ENCODE measurements at regions not wholly inside any gene's neighbourhood (a gene's known extent, or its start where the extent isn't known, plus 50 kb on each side); places are given as distances from the start of the nearest gene placed in this dataset.
A peak's percentile ranks its signal among the peaks of the same experiment; 100 is the strongest.

GRCh38 chr11:42502151-42502550 lies 809.6 kb upstream of the API5 start:
- H3K36me3 ChIP-seq, result no peaks in the 10 kb centered on the region
- no peaks in the 10 kb centered on the region for H3K4me1 ChIP-seq (ENCODE audit: low read depth)
- no peak for DNase-seq (ENCODE audit: low read depth in 1 of 2, low spot score in 1 of 2)
- H3K27ac ChIP-seq, result no peak overlapping the region
- no peaks in the 10 kb centered on the region for H3K27me3 ChIP-seq
- no peak overlapping the region for H3K4me3 ChIP-seq
- no peaks in the 10 kb centered on the region for H3K9me3 ChIP-seq (ENCODE audit: low read depth)
- TF ChIP-seq, protein P1, sequence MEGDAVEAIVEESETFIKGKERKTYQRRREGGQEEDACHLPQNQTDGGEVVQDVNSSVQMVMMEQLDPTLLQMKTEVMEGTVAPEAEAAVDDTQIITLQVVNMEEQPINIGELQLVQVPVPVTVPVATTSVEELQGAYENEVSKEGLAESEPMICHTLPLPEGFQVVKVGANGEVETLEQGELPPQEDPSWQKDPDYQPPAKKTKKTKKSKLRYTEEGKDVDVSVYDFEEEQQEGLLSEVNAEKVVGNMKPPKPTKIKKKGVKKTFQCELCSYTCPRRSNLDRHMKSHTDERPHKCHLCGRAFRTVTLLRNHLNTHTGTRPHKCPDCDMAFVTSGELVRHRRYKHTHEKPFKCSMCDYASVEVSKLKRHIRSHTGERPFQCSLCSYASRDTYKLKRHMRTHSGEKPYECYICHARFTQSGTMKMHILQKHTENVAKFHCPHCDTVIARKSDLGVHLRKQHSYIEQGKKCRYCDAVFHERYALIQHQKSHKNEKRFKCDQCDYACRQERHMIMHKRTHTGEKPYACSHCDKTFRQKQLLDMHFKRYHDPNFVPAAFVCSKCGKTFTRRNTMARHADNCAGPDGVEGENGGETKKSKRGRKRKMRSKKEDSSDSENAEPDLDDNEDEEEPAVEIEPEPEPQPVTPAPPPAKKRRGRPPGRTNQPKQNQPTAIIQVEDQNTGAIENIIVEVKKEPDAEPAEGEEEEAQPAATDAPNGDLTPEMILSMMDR (IDR thresholded peaks at IDR 0.05; ENCODE audit: low read depth, low read length), result no peak

GRCh38 chr11:42521994-42522393 lies 789.8 kb upstream of the API5 start:
- Histone ChIP-seq H3K9me3 (ENCODE audit: low read depth) (no peaks in the 10 kb centered on the region), H3K36me3 (no peaks in the 10 kb centered on the region), H3K4me1 (ENCODE audit: low read depth) (peaks cover 4% of the 10 kb centered on the region), H3K4me3 (no peak overlapping the region), H3K27ac (no peak overlapping the region), H3K27me3 (no peaks in the 10 kb centered on the region)
- peak in 1 of 2 donors; percentile 42 for DNase-seq (ENCODE audit: low read depth in 1 of 2, low spot score in 1 of 2)
- TF ChIP-seq, protein P1 (IDR thresholded peaks at IDR 0.05; ENCODE audit: low read depth, low read length), result no peak

GRCh38 chr11:42524534-42525227 lies 787.1 kb upstream of the API5 start:
- peaks cover 4% of the 10 kb centered on the region for H3K4me1 ChIP-seq (ENCODE audit: low read depth)
- DNase-seq (ENCODE audit: low read depth in 1 of 2, low spot score in 1 of 2), result peak; percentile 84 to 85
- no peaks in the 10 kb centered on the region for H3K36me3 ChIP-seq
- no peaks in the 10 kb centered on the region for H3K9me3 ChIP-seq (ENCODE audit: low read depth)
- no peaks in the 10 kb centered on the region for H3K27me3 ChIP-seq
- no peak overlapping the region for H3K27ac ChIP-seq
- no peak overlapping the region for H3K4me3 ChIP-seq
- TF ChIP-seq, protein P1 (IDR thresholded peaks at IDR 0.05; ENCODE audit: low read depth, low read length), result peak; percentile 76

DNA sequence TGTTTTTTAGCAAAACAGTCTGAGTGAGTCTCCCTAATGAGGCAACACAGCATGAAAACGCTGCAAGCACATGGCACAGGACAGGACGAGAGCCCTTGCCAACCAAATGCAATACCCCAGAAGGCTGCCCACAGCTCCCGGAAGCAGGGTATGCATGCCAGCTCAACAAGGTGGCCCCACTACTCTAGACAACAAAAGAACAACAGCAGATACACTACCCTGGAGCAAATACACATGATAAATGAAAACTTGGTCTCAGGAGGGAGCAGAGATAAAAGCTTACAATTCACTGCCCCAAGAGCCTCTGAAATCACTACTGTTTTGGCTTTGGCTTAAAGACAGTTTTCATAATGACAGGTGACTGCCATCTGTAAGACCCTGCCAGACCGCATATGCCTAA lies 785.4 kb upstream of the API5 start:
- TF ChIP-seq, protein P1 (IDR thresholded peaks at IDR 0.05; ENCODE audit: low read depth, low read length), result no peak
- no peak for DNase-seq (ENCODE audit: low read depth in 1 of 2, low spot score in 1 of 2)
- Histone ChIP-seq H3K4me1 (ENCODE audit: low read depth) (peaks cover 4% of the 10 kb centered on the region), H3K4me3 (no peak overlapping the region), H3K36me3 (no peaks in the 10 kb centered on the region), H3K9me3 (ENCODE audit: low read depth) (no peaks in the 10 kb centered on the region), H3K27ac (no peak overlapping the region), H3K27me3 (no peaks in the 10 kb centered on the region)

DNA sequence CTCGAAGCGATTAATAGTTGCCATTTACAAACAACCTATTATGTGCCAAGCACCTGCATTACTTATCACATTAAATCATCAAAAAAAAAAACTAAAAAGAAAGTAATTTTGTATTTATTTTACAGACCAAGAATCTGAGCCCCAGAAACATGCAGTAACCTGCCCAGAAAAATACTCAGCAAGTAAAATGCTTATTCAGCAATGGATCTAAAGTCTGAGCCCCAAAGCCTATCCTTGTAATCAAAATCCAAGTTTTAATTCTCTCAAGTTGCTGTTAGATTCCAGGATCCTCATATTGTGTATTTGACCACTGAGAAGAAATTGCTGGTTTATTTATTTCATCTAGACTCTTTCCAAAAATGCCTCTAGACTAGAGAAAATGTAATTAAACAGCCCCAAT lies 783.3 kb upstream of the API5 start:
- peaks cover 4% of the 10 kb centered on the region for H3K4me1 ChIP-seq (ENCODE audit: low read depth)
- no peaks in the 10 kb centered on the region for H3K27me3 ChIP-seq

More for the DNA sequence above, 783.3 kb upstream of the API5 start:
- TF ChIP-seq, protein P1 (IDR thresholded peaks at IDR 0.05; ENCODE audit: low read depth, low read length), result no peak
- Histone ChIP-seq H3K9me3 (ENCODE audit: low read depth) (no peaks in the 10 kb centered on the region), H3K4me3 (no peak overlapping the region), H3K36me3 (no peaks in the 10 kb centered on the region), H3K27ac (no peak overlapping the region)
- DNase-seq (ENCODE audit: low read depth in 1 of 2, low spot score in 1 of 2), result no peak

Data from cardiac muscle cell (in vitro differentiated cells and primary cell).